ENCODE measurements at regions not wholly inside any gene's neighbourhood (a gene's known extent, or its start where the extent isn't known, plus 50 kb on each side); places are given as distances from the start of the nearest gene placed in this dataset.

DNA sequence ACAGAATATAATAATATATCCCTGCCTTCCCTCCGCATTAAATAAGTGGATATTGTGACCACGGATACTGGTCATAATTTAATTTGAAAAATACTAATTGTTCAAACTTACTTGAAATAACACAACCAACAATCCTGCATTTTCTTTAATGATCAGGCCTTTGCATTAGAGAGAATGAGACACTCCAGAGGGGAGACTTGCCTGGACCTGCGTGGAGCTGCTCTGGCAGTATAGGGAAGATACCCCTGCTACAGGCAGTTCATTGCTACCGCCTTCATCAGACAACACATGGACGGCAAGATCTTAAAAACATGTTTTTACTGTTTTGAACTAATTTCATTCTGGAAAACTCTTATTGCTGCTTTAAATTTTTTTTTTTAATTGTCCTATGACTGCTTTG is 211.0 kb upstream of the FAR2 start:
- no TSS peak for BruUV-seq (replicated peaks)
- Mint-ChIP-seq H3K27ac (ENCODE audit: unreplicated experiment) (no peak overlapping the region), H3K36me3 (ENCODE audit: insufficient read depth, unreplicated experiment) (no peaks in the 10 kb centered on the region), H3K27me3 (ENCODE audit: insufficient read depth, unreplicated experiment) (no peaks in the 10 kb centered on the region), H3K4me1 (ENCODE audit: low read depth, unreplicated experiment) (no peaks in the 10 kb centered on the region), H3K4me3 (ENCODE audit: unreplicated experiment) (no peak overlapping the region), H3K9me3 (ENCODE audit: unreplicated experiment) (no peaks in the 10 kb centered on the region)
- TF ChIP-seq, protein P1, sequence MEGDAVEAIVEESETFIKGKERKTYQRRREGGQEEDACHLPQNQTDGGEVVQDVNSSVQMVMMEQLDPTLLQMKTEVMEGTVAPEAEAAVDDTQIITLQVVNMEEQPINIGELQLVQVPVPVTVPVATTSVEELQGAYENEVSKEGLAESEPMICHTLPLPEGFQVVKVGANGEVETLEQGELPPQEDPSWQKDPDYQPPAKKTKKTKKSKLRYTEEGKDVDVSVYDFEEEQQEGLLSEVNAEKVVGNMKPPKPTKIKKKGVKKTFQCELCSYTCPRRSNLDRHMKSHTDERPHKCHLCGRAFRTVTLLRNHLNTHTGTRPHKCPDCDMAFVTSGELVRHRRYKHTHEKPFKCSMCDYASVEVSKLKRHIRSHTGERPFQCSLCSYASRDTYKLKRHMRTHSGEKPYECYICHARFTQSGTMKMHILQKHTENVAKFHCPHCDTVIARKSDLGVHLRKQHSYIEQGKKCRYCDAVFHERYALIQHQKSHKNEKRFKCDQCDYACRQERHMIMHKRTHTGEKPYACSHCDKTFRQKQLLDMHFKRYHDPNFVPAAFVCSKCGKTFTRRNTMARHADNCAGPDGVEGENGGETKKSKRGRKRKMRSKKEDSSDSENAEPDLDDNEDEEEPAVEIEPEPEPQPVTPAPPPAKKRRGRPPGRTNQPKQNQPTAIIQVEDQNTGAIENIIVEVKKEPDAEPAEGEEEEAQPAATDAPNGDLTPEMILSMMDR (IDR thresholded peaks at IDR 0.05; ENCODE audit: insufficient read depth in 1 of 2, low read depth in 1 of 2, low read length in 1 of 2, severe bottlenecking in 1 of 2, unreplicated experiment in 1 of 2) = no peak
- ChIA-PET POLR2A (no interaction called here), CTCF (no interaction called here)
- no peaks in the 10 kb centered on the region for H3K36me3 ChIP-seq (ENCODE audit: control insufficient read depth, insufficient read depth, low read length)
- intact Hi-C loops (cut with micrococcal nuclease; ENCODE audit: unreplicated experiment) = no loop called here
- DNase-seq = no peak
- no peaks in the 10 kb centered on the region for H3K9me3 ChIP-seq
- no peaks in the 10 kb centered on the region for H3K4me1 ChIP-seq
- no peak overlapping the region for H3K4me3 ChIP-seq (ENCODE audit: low read depth, low read length)
- H3K27me3 ChIP-seq (replicated peaks; ENCODE audit: control insufficient read depth, insufficient read depth, low read length) = no peaks in the 10 kb centered on the region

DNA sequence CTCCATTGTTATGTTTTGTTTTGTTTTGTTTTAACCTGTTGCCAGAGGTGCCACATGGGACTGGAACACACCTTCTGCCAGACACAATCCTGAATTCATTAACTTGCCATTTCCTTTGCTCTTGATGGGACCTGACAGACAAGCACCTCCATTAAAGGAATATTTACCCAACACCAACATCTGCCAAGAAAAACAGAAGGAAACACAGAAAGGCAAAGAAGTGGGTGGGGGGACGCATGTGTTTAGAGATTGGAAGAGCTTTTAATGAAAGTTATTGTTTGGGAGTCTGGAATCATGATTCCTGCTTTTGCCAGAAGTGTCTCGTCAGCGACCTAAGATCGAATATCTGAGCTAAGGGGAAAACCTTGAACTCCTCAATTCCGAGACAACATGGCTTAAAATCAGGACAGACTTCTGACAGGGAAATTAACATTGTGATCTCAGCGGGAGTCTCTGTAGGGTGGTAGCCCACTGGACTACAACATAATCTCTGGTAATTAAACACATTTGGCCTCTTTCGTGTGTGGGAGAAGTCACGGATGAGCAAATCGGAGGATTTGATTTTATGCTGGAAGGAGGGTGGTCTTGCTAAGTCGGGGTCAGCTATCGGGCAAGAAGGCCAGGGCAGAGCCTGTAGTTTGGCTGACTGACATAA is 210.4 kb upstream of the FAR2 start:
- DNase-seq = no peak
- Mint-ChIP-seq H3K4me3 (ENCODE audit: unreplicated experiment) (no peak overlapping the region), H3K9me3 (ENCODE audit: unreplicated experiment) (no peaks in the 10 kb centered on the region), H3K27me3 (ENCODE audit: insufficient read depth, unreplicated experiment) (no peaks in the 10 kb centered on the region), H3K4me1 (ENCODE audit: low read depth, unreplicated experiment) (no peaks in the 10 kb centered on the region), H3K27ac (ENCODE audit: unreplicated experiment) (no peak overlapping the region), H3K36me3 (ENCODE audit: insufficient read depth, unreplicated experiment) (no peaks in the 10 kb centered on the region)
- intact Hi-C loops (cut with micrococcal nuclease; ENCODE audit: unreplicated experiment) = no loop called here
- TF ChIP-seq, protein P1 (IDR thresholded peaks at IDR 0.05; ENCODE audit: insufficient read depth in 1 of 2, low read depth in 1 of 2, low read length in 1 of 2, severe bottlenecking in 1 of 2, unreplicated experiment in 1 of 2) = no peak
- POLR2A ChIA-PET = no interaction called here
- Histone ChIP-seq H3K4me1 (no peaks in the 10 kb centered on the region), H3K27me3 (replicated peaks; ENCODE audit: control insufficient read depth, insufficient read depth, low read length) (no peaks in the 10 kb centered on the region), H3K9me3 (no peaks in the 10 kb centered on the region), H3K36me3 (ENCODE audit: control insufficient read depth, insufficient read depth, low read length) (no peaks in the 10 kb centered on the region), H3K4me3 (ENCODE audit: low read depth, low read length) (no peak overlapping the region)
- BruUV-seq (replicated peaks) = no TSS peak
- CTCF ChIA-PET = no interaction called here

DNA sequence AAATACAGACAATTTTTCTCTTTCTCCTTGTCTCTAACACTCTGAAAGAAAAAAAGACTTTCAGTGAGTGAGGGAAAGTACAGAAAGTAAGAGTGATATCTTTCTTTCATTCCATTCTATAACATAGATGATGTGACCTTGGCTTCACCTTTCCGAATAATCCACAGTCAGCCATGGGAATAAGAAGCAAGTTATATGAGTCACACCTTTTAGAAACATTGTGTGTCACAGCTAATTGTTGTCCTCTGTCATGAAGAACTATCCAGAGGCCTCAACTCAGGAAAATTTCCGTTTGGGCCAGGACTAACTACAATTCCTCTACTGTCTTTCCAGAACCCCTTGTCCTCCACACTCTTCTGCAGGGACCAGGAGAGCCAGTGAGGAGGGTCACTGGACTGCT is 209.7 kb upstream of the FAR2 start:
- Mint-ChIP-seq H3K4me3 (ENCODE audit: unreplicated experiment) (no peak overlapping the region), H3K36me3 (ENCODE audit: insufficient read depth, unreplicated experiment) (no peaks in the 10 kb centered on the region), H3K27me3 (ENCODE audit: insufficient read depth, unreplicated experiment) (no peaks in the 10 kb centered on the region), H3K4me1 (ENCODE audit: low read depth, unreplicated experiment) (no peaks in the 10 kb centered on the region), H3K27ac (ENCODE audit: unreplicated experiment) (no peak overlapping the region), H3K9me3 (ENCODE audit: unreplicated experiment) (no peaks in the 10 kb centered on the region)
- H3K9me3 ChIP-seq = no peaks in the 10 kb centered on the region
- no peak overlapping the region for H3K4me3 ChIP-seq (ENCODE audit: low read depth, low read length)
- TF ChIP-seq, protein P1 (IDR thresholded peaks at IDR 0.05; ENCODE audit: insufficient read depth in 1 of 2, low read depth in 1 of 2, low read length in 1 of 2, severe bottlenecking in 1 of 2, unreplicated experiment in 1 of 2) = no peak
- H3K36me3 ChIP-seq (ENCODE audit: control insufficient read depth, insufficient read depth, low read length) = no peaks in the 10 kb centered on the region
- H3K27me3 ChIP-seq (replicated peaks; ENCODE audit: control insufficient read depth, insufficient read depth, low read length) = no peaks in the 10 kb centered on the region
- no peaks in the 10 kb centered on the region for H3K4me1 ChIP-seq
- DNase-seq = no peak
- ChIA-PET POLR2A (no interaction called here), CTCF (no interaction called here)
- no TSS peak for BruUV-seq (replicated peaks)
- intact Hi-C loops (cut with micrococcal nuclease; ENCODE audit: unreplicated experiment) = no loop called here
